Activated B cell treated with CpG ODN at 0.5 μM for 24 hours (primary cell): ENCODE measurements at regions not wholly inside any gene's neighbourhood (a gene's known extent, or its start where the extent isn't known, plus 50 kb on each side); places are given as distances from the start of the nearest gene placed in this dataset.
"Not testable (repeated sequence)": the region's sequence is repeated elsewhere in the genome, so short reads cannot be mapped to it uniquely, and the experiment has no call there.

Experiments used
- ATAC-seq: fragments of 200-7000 bp; cut with Tn5 transposase; one replicate; pipeline ENCODE4 v1.10.0; 2021; ENCODE audit warnings: low read depth, mild to moderate bottlenecking, moderate library complexity
- CTCF ChIA-PET: fragments of 350-600 bp; sonication (Branson Sonifier 250); formaldehyde crosslinking; loops from one replicate; lab custom pipeline; 2021; ENCODE audit warnings: antibody characterized with exemption; lab: Charles Lee
- POLR2A ChIA-PET: fragments of 350-600 bp; sonication (Branson Sonifier 250); formaldehyde crosslinking; loops from one replicate; lab custom pipeline; 2021; ENCODE audit warnings: antibody characterized with exemption; lab: Charles Lee
- DNase-seq: peaks from one replicate; pipeline ENCODE4 v3.0.0; 2022
- H3K27ac Mint-ChIP-seq: one replicate; pipeline ENCODE4 v1.8.0; 2020; ENCODE audit warnings: mixed read lengths
- H3K27me3 Mint-ChIP-seq: one replicate; pipeline ENCODE4 v1.8.0; 2021; ENCODE audit warnings: mixed read lengths
- H3K36me3 Mint-ChIP-seq: one replicate; pipeline ENCODE4 v1.8.0; 2021; ENCODE audit warnings: low read depth, mixed read lengths
- H3K4me1 Mint-ChIP-seq: one replicate; pipeline ENCODE4 v1.8.0; 2021; ENCODE audit warnings: mixed read lengths
- H3K4me3 Mint-ChIP-seq: one replicate; pipeline ENCODE4 v1.8.0; 2020; ENCODE audit warnings: mild to moderate bottlenecking, mixed read lengths
- H3K9me3 Mint-ChIP-seq: one replicate; pipeline ENCODE4 v1.8.0; 2020; ENCODE audit warnings: mixed read lengths
- intact Hi-C: fragments of 100-400 bp; cut with micrococcal nuclease; formaldehyde crosslinking; loops from one replicate; pipeline ENCODE4 v1.15.1; 2024
- TF ChIP-seq, protein P1 (sequence below): fragments of 200-600 bp; IDR thresholded peaks from one replicate; pipeline ENCODE4 v1.8.0; 2022; ENCODE audit warnings: antibody characterized with exemption, mild to moderate bottlenecking

DNA sequence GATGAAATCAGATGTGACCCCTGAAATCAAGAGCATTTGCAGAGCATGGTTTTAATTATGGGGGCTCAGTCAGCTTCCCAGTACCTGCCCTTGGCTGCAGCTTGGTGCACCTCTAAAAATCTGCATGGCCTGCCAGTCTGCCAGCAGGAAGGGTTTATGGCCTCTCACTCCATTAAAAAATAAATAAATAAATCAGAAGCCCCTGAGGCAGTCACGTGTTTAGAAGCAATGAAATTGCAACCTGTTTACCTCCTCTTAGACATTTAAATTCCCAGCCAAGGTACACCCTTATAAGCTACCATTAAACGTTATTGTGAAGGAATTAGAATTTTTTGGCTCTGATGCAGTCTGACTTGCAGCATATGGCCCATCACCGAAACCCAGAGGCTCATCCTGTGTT, 114.0 kb upstream of the LDB2 start:
- no peaks in the 10 kb centered on the region for H3K9me3 Mint-ChIP-seq
- ChIA-PET CTCF (no interaction called here), POLR2A (no interaction called here)
- no peak overlapping the region for H3K27ac Mint-ChIP-seq
- no peaks in the 10 kb centered on the region for H3K4me1 Mint-ChIP-seq
- H3K27me3 Mint-ChIP-seq = no peaks in the 10 kb centered on the region
- no peak overlapping the region for H3K4me3 Mint-ChIP-seq
- TF ChIP-seq, protein P1, sequence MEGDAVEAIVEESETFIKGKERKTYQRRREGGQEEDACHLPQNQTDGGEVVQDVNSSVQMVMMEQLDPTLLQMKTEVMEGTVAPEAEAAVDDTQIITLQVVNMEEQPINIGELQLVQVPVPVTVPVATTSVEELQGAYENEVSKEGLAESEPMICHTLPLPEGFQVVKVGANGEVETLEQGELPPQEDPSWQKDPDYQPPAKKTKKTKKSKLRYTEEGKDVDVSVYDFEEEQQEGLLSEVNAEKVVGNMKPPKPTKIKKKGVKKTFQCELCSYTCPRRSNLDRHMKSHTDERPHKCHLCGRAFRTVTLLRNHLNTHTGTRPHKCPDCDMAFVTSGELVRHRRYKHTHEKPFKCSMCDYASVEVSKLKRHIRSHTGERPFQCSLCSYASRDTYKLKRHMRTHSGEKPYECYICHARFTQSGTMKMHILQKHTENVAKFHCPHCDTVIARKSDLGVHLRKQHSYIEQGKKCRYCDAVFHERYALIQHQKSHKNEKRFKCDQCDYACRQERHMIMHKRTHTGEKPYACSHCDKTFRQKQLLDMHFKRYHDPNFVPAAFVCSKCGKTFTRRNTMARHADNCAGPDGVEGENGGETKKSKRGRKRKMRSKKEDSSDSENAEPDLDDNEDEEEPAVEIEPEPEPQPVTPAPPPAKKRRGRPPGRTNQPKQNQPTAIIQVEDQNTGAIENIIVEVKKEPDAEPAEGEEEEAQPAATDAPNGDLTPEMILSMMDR = no peak
- ATAC-seq = no peak
- intact Hi-C loops = no loop called here
- DNase-seq = no peak
- H3K36me3 Mint-ChIP-seq = no peaks in the 10 kb centered on the region

DNA sequence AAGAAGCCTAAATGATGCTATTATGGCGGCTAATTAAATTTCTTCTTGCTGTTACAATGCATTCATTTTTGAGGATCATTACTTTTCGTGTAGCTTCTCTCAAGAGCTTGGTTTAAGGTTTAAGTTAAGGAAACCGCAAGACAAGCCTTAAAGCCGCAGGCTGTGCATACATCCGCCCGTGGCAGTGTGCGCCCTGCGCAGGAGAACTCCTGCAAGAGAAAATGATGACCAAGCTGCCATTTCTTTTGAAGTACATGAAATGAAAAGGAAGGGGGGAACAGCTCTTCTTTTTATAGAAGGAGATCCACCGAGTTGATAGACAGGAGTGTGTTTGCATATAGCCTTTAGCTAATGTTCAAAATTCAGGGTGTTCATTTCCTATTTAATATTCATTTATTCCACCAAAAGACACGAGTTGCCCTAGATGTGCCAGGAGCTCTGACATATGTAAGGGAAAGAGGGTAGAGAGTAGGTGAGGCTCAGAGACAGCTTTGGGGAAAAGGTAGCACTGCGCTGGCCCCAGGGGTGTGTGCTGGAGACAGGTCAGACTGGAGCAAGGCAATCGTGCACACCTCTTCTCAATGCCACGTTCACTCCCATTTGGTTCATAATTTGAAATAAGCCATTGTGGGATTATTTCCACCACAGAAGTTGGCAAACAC, 112.1 kb upstream of the LDB2 start:
- Mint-ChIP-seq H3K27ac (no peak overlapping the region), H3K9me3 (no peaks in the 10 kb centered on the region), H3K4me1 (no peaks in the 10 kb centered on the region), H3K4me3 (no peak overlapping the region), H3K36me3 (no peaks in the 10 kb centered on the region), H3K27me3 (no peaks in the 10 kb centered on the region)
- no peak for ATAC-seq
- CTCF ChIA-PET = no interaction called here
- TF ChIP-seq, protein P1 = no peak
- intact Hi-C loops = no loop called here
- POLR2A ChIA-PET = no interaction called here
- no peak for DNase-seq

DNA sequence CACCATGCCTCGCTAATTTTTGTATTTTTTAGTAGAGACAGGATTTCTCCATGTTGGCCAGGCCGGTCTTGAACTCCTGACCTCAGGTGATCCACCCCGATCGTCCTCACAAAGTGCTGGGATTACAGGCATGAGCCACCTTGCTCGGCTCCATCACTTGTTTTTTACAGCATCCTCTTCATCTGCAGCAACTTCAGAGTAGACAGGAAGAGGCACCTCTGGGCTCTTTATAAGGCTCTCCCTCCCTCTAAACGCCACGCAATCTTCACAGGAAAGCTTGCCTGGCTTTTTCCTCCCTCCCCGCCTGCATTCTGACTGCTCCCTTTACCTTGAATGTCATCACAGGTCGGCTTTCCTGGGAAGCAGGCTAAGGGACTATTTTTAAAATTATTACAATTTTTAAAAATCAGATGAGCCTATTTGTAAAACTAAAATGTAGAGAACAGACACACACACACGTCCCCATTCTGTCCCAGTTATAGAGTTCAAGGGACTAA, 111.5 kb upstream of the LDB2 start:
- H3K4me1 Mint-ChIP-seq = no peaks in the 10 kb centered on the region
- TF ChIP-seq, protein P1 = no peak
- ATAC-seq = no peak
- no peak overlapping the region for H3K27ac Mint-ChIP-seq
- no peaks in the 10 kb centered on the region for H3K9me3 Mint-ChIP-seq
- intact Hi-C loops = no loop called here
- no peaks in the 10 kb centered on the region for H3K36me3 Mint-ChIP-seq
- H3K4me3 Mint-ChIP-seq = no peak overlapping the region
- no peaks in the 10 kb centered on the region for H3K27me3 Mint-ChIP-seq
- POLR2A ChIA-PET = no interaction called here
- CTCF ChIA-PET = no interaction called here
- DNase-seq = no peak

DNA sequence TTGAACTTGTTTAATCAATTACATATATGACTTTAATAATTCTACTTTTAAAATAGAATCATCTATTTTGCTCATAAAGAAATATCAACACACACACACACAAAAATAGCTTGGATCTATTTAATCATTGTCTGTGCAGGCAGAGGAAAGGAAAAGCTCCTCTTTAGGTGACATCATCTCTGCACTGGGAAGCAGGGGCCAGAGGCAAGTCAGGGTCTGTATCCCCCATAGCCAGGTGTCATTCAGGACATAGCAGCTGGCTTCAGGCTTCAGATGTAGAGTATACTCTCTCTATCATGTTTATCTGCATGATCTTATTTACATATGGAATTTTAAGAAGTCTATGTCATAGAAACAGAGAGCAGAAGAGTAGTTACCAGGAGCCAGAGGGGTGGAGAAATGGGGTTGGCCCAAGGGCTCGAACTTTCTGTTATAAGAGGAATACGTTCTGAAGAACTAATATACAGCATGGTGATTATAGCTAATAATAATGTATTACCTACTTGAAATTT, 110.4 kb upstream of the LDB2 start:
- ATAC-seq (no peak), DNase-seq (no peak)
- no peaks in the 10 kb centered on the region for H3K36me3 Mint-ChIP-seq
- H3K27me3 Mint-ChIP-seq = no peaks in the 10 kb centered on the region
- POLR2A ChIA-PET = no interaction called here
- TF ChIP-seq, protein P1 = no peak
- H3K27ac Mint-ChIP-seq = no peak overlapping the region
- intact Hi-C loops = no loop called here
- H3K9me3 Mint-ChIP-seq = no peaks in the 10 kb centered on the region
- CTCF ChIA-PET = no interaction called here
- no peaks in the 10 kb centered on the region for H3K4me1 Mint-ChIP-seq
- no peak overlapping the region for H3K4me3 Mint-ChIP-seq

DNA sequence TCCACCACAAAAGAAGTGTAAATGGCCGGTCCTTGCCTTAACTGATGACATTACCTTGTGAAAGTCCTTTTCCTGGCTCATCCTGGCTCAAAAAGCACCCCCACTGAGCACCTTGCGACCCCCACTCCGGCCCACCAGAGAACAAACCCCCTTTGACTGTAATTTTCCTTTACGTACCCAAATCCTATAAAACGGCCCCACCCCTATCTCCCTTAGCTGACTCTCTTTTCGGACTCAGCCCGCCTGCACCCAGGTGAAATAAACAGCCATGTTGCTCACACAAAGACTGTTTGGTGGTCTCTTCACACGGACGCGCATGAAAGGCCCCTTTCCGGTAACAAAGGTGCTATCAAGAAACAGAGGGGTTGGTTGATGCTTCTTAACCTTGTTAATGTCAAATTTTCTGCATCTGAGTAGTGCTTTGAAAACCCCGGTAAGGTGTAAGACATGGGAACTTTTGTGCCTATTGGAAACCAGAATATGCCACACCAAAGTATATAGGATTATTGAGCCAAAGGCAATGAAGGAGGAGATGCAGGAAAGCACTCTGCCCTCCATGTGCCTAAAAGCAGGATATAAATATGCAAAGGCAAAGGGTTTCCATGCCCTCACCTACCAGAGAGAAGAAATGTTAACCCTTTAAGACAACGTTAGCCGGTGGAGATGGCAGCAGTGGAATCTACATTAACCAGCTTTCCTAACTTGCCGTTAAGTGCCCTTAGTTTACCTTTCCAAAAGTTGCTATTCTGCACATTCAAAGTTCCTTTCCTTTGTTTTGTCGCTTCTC, 105.4 kb upstream of the LDB2 start:
- ATAC-seq, intact Hi-C loops, H3K27me3 Mint-ChIP-seq, H3K4me3 Mint-ChIP-seq, POLR2A ChIA-PET, DNase-seq, CTCF ChIA-PET, H3K36me3 Mint-ChIP-seq, H3K27ac Mint-ChIP-seq, H3K4me1 Mint-ChIP-seq, H3K9me3 Mint-ChIP-seq: not testable (repeated sequence)
